Mesodermal cell (in vitro differentiated cells): ENCODE measurements at regions not wholly inside any gene's neighbourhood (a gene's known extent, or its start where the extent isn't known, plus 50 kb on each side); places are given as distances from the start of the nearest gene placed in this dataset.

Source experiments
- H3K27ac ChIP-seq: 2 replicates; pipeline ENCODE4 v1.7.0; 2013; ENCODE audit warnings: mild to moderate bottlenecking, low read depth, low read length, moderate library complexity; ENCODE audit not compliant: severe bottlenecking
- H3K36me3 ChIP-seq: 2 replicates; pipeline ENCODE4 v1.7.1; 2013; ENCODE audit warnings: mild to moderate bottlenecking, low read length, moderate library complexity; ENCODE audit not compliant: control insufficient read depth, insufficient read depth
- H3K4me1 ChIP-seq: one replicate; pipeline ENCODE4 v1.7.1; 2013; ENCODE audit warnings: mild to moderate bottlenecking, low read length; ENCODE audit not compliant: insufficient read depth, control insufficient read depth, poor library complexity, severe bottlenecking
- H3K4me3 ChIP-seq: 2 replicates; pipeline ENCODE4 v1.7.0; 2013; ENCODE audit warnings: low read length, control low read depth, mild to moderate bottlenecking; ENCODE audit not compliant: insufficient read depth, poor library complexity, severe bottlenecking; ENCODE audit errors: extremely low read depth
- H3K9me3 ChIP-seq: 2 replicates; pipeline ENCODE4 v1.7.1; 2013; ENCODE audit warnings: mild to moderate bottlenecking, low read length, moderate library complexity; ENCODE audit not compliant: control insufficient read depth
- WGBS, 2 experiments: methylation state at CpG; one replicate each; pipeline ENCODE4 v1.1.5; 2013; ENCODE audit warnings: missing lambda C conversion rate in 2 of 2; ENCODE audit not compliant: insufficient coverage in 2 of 2; 5-methylcytosine and 5-hydroxymethylcytosine counted together

DNA sequence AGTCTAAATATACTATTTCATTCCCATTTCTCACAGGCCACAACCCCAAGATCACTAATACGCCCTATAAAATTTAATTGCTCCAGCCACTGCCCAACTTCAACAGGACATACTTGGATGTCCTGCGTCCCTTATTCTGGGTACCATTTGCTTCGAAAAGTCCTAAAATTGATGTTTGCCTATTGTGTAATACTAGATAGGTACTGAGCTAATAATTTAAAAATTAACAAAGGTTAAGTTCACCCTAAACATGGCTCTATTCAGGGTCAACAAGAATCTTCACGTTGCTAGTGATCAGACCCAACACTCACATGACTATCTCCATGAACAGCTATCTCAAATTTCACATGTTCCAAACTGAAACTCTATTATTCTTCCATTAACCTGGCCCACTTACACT lies 296.4 kb upstream of the RND3 start:
- Histone ChIP-seq H3K4me1 (no peaks in the 10 kb centered on the region), H3K36me3 (no peaks in the 10 kb centered on the region), H3K9me3 (no peaks in the 10 kb centered on the region), H3K27ac (no peak overlapping the region), H3K4me3 (no peak overlapping the region)
- 89 to 90% methylated on average over 2 of the region's 4 CpGs for WGBS, 2 experiments

DNA sequence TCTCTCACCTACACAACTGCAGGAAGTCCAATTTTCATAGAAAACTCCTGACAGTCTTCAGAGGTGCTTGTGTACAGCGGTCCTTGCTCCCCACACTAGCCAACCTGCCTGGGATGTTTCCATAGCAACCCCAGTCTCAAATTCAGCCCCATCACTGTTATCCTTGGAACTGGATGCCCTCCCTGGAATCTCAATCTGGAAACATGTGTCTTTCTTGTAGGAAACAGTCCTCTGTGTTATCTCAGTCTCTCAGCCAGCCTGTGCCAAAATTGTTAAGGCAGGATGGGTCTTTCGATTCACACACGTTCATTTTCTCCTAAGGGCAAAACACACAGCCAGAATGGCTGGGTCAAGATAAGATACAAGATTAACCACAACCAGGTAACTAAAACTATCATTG lies 295.5 kb upstream of the RND3 start:
- 88 to 97% methylated on average over 2 to 3 of the region's 3 CpGs for whole genome bisulfite sequencing, 2 experiments
- Histone ChIP-seq H3K9me3 (no peaks in the 10 kb centered on the region), H3K4me3 (no peak overlapping the region)

DNA sequence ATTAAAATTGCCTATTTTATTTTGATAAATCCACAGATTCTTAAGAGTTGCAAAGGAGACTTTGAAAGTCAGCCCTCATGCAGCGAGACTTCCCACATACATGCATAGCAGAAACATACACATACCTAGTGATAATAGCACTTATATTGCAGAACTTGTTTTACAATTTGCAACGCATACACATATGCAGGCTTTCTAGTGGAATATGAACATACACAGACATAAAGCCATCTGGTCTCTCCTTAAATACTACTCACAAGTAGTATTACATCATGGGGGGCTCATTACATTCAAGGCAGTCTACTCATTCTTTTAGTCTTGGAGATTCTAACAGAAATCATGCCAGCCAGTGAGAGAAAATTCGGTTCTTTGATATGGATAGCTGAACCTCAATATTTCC lies 295.1 kb upstream of the RND3 start:
- Histone ChIP-seq H3K4me1 (no peaks in the 10 kb centered on the region), H3K9me3 (no peaks in the 10 kb centered on the region), H3K27ac (no peak overlapping the region), H3K4me3 (no peak overlapping the region), H3K36me3 (no peaks in the 10 kb centered on the region)
- WGBS, 2 experiments = 80 to 100% methylated on average over 1 of the region's 3 CpGs

More for the DNA sequence above, 295.5 kb upstream of the RND3 start:
- Histone ChIP-seq H3K4me1 (no peaks in the 10 kb centered on the region), H3K36me3 (no peaks in the 10 kb centered on the region), H3K27ac (no peak overlapping the region)

DNA sequence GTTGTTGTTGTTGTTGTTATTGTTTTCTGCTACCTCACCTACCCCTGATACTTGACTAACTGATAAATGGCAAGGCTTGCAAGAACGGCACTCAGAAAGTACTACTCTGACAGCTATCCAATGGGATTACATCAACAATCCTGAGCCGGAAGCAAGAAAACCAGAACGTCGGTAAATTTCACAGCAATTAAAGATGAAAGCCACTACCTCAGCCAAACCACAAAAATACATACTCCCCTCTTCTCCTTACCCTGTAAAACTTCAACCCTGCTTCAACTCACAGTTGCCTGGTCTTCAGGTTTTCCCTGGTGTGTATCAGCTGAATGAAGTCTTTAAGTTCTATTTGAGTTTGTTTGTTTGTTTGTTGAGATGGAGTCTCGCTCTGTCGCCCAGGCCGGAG lies 293.7 kb upstream of the RND3 start:
- H3K4me1 ChIP-seq = no peaks in the 10 kb centered on the region
- 87 to 96% methylated on average over 7 of the region's 7 CpGs for WGBS, 2 experiments
- no peaks in the 10 kb centered on the region for H3K9me3 ChIP-seq
- H3K27ac ChIP-seq = no peak overlapping the region
- H3K4me3 ChIP-seq = no peak overlapping the region
- no peaks in the 10 kb centered on the region for H3K36me3 ChIP-seq

DNA sequence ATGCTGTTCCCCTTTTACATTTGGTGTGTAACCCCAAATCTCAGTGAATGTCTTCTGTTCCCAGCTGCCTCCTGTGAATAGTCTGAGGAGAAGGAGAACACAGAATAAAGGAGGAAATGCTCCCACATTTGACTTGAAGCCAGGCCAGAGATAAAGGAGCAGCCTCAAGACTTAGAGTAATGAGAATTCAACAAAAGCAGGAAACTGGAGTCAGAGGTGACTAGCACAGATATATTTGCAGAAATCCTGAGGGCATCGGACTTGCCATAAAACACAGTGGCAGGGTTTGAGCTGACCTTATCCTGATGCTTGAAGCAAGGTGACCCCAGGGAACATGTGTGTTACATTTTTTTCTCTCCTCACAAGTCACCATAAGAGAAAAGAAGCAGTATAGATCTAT lies 291.4 kb upstream of the RND3 start:
- Histone ChIP-seq H3K27ac (no peak overlapping the region), H3K36me3 (no peaks in the 10 kb centered on the region), H3K4me3 (no peak overlapping the region), H3K9me3 (no peaks in the 10 kb centered on the region), H3K4me1 (no peaks in the 10 kb centered on the region)
- WGBS, 2 experiments = 80% methylated on average over 1 of the region's 1 CpG

DNA sequence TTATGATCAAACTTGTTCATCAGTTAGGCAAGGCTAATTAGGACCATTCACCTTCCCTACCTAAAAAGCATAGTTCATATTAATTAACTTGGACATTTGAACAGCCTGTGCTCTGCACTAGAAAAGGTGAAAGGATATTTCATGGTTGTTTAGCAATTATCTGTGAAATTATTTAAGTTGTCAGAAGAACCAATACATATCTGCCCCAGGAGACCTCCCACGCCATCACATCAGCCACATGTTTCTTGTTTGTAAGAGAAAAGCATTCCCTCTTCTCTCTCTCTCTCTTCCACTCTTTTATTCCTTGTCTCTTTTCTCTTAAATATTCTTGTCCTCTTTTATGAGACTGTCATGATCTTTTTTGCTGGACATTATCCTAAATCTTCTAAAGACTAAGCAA lies 282.0 kb upstream of the RND3 start:
- no peaks in the 10 kb centered on the region for H3K9me3 ChIP-seq
- no peak overlapping the region for H3K27ac ChIP-seq
- WGBS, 2 experiments = 100% methylated on average over 1 of the region's 1 CpG; no CpG with 5 or more reads in 1 of the 2 experiments
- no peak overlapping the region for H3K4me3 ChIP-seq
- H3K4me1 ChIP-seq = no peaks in the 10 kb centered on the region
- H3K36me3 ChIP-seq = no peaks in the 10 kb centered on the region

DNA sequence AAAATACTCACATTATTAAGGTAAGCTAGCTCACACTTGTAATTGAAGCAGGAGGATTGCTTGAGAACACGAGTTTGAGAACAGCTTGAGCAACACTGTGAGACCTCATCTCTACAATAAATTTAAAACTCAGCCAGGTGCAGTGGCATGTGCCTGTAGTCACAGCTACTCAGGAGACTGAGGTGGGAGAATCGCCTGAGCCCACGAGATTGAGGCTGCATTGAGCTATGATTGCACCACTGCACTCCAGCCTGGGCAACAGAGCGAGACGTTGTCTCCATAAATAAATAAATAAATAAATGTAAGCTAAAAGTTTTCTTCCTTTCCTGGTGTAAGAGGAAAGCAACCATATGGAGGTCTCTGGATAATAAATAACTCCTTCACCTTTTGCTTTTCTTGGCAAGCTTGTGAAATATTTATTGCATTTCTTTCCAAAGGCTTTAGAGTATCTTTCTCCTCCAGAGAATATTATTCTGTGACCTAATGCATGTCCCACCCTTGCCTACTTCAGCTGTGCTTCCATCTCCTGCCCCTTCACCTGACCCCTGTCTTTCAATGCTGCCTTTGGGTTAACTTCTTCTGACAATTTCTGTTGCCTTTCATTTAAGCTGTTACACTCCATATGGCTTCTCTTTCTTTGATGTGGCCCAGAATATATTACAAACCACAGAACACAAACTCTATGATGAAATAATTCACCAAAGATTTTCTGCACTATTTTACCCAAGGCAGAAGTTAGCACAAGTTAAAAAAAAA lies 280.7 kb upstream of the RND3 start:
- H3K9me3 ChIP-seq = no peaks in the 10 kb centered on the region
- WGBS, 2 experiments = 94 to 95% methylated on average over 3 of the region's 5 CpGs
- H3K4me3 ChIP-seq = no peak overlapping the region
- no peak overlapping the region for H3K27ac ChIP-seq
- no peaks in the 10 kb centered on the region for H3K4me1 ChIP-seq
- H3K36me3 ChIP-seq = no peaks in the 10 kb centered on the region

DNA sequence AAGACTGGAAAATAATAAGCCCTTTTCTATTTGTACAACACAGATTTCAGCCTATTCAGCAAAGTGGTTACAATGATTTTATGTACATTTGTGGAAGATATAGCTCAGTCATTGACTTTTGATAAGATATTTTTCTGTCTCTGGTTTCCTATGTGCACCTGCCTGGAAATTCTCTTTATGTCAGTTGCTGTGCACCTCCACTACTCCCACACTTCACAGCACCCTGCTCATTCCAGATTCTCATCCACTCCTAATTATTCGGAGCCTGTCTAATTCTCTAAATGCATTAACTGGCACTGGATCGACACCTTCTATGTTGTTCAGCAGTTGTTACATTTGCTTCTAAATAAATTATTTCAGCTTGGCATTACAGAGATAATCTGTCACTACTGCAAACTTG lies 275.1 kb upstream of the RND3 start:
- WGBS, 2 experiments = 50% methylated on average over 2 of the region's 2 CpGs; no CpG with 5 or more reads in 1 of the 2 experiments
- H3K4me3 ChIP-seq = no peak overlapping the region
- H3K9me3 ChIP-seq = no peaks in the 10 kb centered on the region
- H3K36me3 ChIP-seq = no peaks in the 10 kb centered on the region
- no peak overlapping the region for H3K27ac ChIP-seq
- H3K4me1 ChIP-seq = no peaks in the 10 kb centered on the region

DNA sequence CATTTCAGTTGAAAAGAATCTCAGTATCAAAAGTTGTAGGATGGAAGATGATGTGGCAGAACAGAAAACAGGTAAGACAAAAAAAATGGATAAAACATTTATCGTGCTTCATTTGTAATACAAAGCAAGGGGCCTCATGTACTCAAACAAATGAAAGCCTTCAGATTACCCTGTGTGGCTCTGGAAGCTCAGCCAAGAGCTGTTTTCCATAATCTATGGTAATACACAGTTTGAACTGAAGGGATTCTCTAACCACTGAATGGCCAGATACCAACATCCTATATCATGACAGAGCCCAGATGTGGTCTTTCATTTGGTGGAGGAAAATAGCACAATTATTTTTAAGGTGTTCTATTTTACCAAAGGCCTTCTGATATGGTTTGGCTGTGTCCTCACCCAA lies 272.1 kb upstream of the RND3 start:
- whole genome bisulfite sequencing, 2 experiments = no CpG with 5 or more reads among the region's 1 CpG
- no peaks in the 10 kb centered on the region for H3K9me3 ChIP-seq
- H3K27ac ChIP-seq = no peak overlapping the region
- H3K4me3 ChIP-seq = no peak overlapping the region
- no peaks in the 10 kb centered on the region for H3K36me3 ChIP-seq
- H3K4me1 ChIP-seq = no peaks in the 10 kb centered on the region

DNA sequence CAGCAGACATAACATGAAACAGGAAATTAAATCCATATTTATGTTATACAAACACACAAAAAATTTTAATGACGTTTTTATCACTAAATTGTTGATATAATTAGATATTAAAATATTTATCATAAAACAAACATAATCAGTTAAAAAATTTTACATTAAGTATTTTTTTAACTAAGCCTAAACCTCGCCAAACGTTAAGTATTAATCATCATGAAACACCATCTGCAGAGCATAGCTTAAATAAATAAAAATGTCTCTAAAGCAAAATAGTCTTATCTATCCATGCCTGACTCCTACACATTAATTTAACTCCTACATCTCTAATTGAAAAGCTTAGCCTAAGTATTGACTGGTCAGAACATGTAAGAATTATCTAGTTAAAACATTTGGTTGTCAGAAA lies 271.6 kb upstream of the RND3 start:
- no peak overlapping the region for H3K27ac ChIP-seq
- no peaks in the 10 kb centered on the region for H3K36me3 ChIP-seq
- H3K4me1 ChIP-seq = no peaks in the 10 kb centered on the region
- no peaks in the 10 kb centered on the region for H3K9me3 ChIP-seq
- H3K4me3 ChIP-seq = no peak overlapping the region
- WGBS, 2 experiments = no CpG with 5 or more reads among the region's 3 CpGs

DNA sequence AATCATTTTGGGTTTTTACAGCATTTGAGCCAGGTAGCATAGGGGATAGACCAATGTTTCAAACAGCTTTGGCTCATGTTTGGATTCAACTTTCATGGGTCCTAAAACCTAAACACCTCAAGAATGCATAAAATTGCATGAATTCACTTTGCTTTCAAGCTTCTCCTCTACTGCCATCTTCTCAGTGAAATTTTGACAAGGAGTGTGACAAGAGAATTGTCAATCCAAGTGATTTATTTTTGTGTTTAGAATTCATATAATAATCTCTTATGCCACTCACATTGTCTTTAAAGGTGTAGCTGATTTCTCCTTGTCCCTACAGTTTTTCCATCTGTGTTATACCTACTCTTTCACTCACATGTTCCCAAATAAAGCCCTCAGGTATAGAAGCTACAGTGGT lies 264.8 kb upstream of the RND3 start:
- H3K4me1 ChIP-seq = no peaks in the 10 kb centered on the region
- no peaks in the 10 kb centered on the region for H3K9me3 ChIP-seq
- no peak overlapping the region for H3K4me3 ChIP-seq
- H3K27ac ChIP-seq = no peak overlapping the region
- H3K36me3 ChIP-seq = no peaks in the 10 kb centered on the region
